ENCODE measurements at regions not wholly inside any gene's neighbourhood (a gene's known extent, or its start where the extent isn't known, plus 50 kb on each side); places are given as distances from the start of the nearest gene placed in this dataset.

DNA sequence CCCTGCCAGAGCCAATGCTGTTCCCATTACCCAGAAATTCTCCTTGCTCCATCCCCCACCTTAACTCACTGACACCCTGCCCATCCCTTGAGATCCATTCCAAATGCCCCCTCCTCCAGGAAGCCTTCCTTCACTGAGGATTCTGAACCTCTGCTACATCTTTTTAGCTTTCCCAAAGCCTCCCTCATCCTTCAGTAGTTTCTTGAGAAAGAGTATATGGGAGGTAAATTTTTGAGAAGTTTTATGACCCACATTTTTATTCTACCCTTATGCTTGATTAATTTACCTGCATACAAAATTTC, 93.1 kb downstream of the INHBB start (continued):
- TF ChIP-seq CREB1 (CRISPR knock-in tag; IDR thresholded peaks at IDR 0.05; ENCODE audit: low read depth) (no peak), ZNF114 (CRISPR knock-in tag; IDR thresholded peaks at IDR 0.05) (no peak), NANOG (IDR thresholded peaks at IDR 0.05; ENCODE audit: borderline replicate concordance) (no peak)
- TF ChIP-seq, protein P1, sequence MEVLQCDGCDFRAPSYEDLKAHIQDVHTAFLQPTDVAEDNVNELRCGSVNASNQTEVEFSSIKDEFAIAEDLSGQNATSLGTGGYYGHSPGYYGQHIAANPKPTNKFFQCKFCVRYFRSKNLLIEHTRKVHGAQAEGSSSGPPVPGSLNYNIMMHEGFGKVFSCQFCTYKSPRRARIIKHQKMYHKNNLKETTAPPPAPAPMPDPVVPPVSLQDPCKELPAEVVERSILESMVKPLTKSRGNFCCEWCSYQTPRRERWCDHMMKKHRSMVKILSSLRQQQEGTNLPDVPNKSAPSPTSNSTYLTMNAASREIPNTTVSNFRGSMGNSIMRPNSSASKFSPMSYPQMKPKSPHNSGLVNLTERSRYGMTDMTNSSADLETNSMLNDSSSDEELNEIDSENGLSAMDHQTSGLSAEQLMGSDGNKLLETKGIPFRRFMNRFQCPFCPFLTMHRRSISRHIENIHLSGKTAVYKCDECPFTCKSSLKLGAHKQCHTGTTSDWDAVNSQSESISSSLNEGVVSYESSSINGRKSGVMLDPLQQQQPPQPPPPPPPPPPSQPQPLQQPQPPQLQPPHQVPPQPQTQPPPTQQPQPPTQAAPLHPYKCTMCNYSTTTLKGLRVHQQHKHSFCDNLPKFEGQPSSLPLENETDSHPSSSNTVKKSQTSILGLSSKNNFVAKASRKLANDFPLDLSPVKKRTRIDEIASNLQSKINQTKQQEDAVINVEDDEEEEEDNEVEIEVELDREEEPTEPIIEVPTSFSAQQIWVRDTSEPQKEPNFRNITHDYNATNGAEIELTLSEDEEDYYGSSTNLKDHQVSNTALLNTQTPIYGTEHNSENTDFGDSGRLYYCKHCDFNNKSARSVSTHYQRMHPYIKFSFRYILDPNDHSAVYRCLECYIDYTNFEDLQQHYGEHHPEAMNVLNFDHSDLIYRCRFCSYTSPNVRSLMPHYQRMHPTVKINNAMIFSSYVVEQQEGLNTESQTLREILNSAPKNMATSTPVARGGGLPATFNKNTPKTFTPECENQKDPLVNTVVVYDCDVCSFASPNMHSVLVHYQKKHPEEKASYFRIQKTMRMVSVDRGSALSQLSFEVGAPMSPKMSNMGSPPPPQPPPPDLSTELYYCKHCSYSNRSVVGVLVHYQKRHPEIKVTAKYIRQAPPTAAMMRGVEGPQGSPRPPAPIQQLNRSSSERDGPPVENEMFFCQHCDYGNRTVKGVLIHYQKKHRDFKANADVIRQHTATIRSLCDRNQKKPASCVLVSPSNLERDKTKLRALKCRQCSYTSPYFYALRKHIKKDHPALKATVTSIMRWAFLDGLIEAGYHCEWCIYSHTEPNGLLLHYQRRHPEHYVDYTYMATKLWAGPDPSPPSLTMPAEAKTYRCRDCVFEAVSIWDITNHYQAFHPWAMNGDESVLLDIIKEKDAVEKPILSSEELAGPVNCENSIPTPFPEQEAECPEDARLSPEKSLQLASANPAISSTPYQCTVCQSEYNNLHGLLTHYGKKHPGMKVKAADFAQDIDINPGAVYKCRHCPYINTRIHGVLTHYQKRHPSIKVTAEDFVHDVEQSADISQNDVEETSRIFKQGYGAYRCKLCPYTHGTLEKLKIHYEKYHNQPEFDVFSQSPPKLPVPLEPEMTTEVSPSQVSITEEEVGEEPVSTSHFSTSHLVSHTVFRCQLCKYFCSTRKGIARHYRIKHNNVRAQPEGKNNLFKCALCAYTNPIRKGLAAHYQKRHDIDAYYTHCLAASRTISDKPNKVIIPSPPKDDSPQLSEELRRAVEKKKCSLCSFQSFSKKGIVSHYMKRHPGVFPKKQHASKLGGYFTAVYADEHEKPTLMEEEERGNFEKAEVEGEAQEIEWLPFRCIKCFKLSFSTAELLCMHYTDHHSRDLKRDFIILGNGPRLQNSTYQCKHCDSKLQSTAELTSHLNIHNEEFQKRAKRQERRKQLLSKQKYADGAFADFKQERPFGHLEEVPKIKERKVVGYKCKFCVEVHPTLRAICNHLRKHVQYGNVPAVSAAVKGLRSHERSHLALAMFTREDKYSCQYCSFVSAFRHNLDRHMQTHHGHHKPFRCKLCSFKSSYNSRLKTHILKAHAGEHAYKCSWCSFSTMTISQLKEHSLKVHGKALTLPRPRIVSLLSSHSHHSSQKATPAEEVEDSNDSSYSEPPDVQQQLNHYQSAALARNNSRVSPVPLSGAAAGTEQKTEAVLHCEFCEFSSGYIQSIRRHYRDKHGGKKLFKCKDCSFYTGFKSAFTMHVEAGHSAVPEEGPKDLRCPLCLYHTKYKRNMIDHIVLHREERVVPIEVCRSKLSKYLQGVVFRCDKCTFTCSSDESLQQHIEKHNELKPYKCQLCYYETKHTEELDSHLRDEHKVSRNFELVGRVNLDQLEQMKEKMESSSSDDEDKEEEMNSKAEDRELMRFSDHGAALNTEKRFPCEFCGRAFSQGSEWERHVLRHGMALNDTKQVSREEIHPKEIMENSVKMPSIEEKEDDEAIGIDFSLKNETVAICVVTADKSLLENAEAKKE (CRISPR knock-in tag; IDR thresholded peaks at IDR 0.05): no peak

DNA sequence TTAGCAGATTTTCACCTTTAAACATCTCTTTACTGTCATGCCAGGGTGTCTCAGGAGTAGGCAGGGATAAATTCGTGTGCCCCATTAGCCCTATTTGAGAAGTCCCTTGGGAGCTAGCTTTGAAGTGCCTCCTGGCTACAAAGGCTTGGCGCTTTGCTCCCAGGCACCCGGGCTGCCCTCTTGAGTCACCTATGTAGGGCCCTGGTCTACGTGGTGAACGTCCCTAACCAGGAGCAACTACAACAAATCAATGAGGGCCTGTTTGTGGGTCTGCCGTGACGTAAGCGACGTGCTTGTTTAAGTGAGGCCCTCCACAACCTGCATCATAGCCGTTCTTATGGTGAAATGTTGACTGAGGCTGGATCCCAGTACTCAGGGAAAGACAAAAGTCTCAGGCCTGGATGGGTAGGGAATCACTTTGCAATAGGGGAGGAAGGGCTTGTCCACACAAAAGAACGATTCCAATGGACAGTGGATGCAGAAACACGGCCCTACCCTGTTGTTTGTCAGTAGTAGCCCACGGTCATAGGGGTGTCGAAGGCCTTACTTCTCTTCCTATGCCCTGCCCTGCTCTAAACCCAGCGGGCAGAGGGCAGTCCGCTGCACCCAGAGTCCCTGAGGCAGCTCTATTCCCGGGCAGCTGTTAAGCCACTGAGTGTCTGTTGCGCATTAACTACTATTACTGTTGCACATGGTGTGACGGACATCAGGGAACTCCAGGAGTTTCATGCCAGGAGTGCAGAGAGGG, 93.9 kb downstream of the INHBB start:
- H4K20me1 ChIP-seq (replicated peaks; ENCODE audit: insufficient read depth): no peaks in the 10 kb centered on the region
- H3K36me3 ChIP-seq (ENCODE audit: insufficient read depth): no peaks in the 10 kb centered on the region
- ATAC-seq: no peak
- Mint-ChIP-seq H3K27ac (no peak overlapping the region), H3K4me1 (peaks cover 28% of the 10 kb centered on the region), H3K36me3 (ENCODE audit: low read depth) (no peaks in the 10 kb centered on the region), H3K4me3 (no peak overlapping the region), H3K27me3 (ENCODE audit: insufficient read depth, low read depth, poor library complexity) (peaks cover 65% of the 10 kb centered on the region), H3K9me3 (no peaks in the 10 kb centered on the region)
- H2AFZ ChIP-seq: no peak overlapping the region
- H3K27me3 ChIP-seq (ENCODE audit: insufficient read depth): peaks cover 52% of the 10 kb centered on the region
- H3K27ac ChIP-seq (ENCODE audit: low read depth): no peak overlapping the region
- H3F3A ChIP-seq (replicated peaks; ENCODE audit: low read depth): peaks cover 6% of the 10 kb centered on the region
- H3K79me2 ChIP-seq (replicated peaks; ENCODE audit: insufficient read depth): no peaks in the 10 kb centered on the region
- DNase-seq (ENCODE audit: low spot score): no peak
- H3K9me2 ChIP-seq (ENCODE audit: insufficient read depth): no peaks in the 10 kb centered on the region
- H3K4me2 ChIP-seq: no peak overlapping the region
- no peak overlapping the region for H3K4me3 ChIP-seq
- H3K4me1 ChIP-seq (ENCODE audit: insufficient read depth): peaks cover 27% of the 10 kb centered on the region
- TF ChIP-seq EZH2phosphoT487 (IDR thresholded peaks at IDR 0.05; ENCODE audit: unreplicated experiment) (no peak), ZNF114 (CRISPR knock-in tag; IDR thresholded peaks at IDR 0.05) (no peak), STAT1 (IDR thresholded peaks at IDR 0.05; ENCODE audit: unreplicated experiment) (no peak), POLR2AphosphoS5 (IDR thresholded peaks at IDR 0.05; ENCODE audit: low read depth) (no peak), EZH2 (IDR thresholded peaks at IDR 0.05; ENCODE audit: low read depth, unreplicated experiment) (no peak), ZNF331 (CRISPR knock-in tag; IDR thresholded peaks at IDR 0.05; ENCODE audit: low read depth) (no peak)
- TF ChIP-seq, protein P2, sequence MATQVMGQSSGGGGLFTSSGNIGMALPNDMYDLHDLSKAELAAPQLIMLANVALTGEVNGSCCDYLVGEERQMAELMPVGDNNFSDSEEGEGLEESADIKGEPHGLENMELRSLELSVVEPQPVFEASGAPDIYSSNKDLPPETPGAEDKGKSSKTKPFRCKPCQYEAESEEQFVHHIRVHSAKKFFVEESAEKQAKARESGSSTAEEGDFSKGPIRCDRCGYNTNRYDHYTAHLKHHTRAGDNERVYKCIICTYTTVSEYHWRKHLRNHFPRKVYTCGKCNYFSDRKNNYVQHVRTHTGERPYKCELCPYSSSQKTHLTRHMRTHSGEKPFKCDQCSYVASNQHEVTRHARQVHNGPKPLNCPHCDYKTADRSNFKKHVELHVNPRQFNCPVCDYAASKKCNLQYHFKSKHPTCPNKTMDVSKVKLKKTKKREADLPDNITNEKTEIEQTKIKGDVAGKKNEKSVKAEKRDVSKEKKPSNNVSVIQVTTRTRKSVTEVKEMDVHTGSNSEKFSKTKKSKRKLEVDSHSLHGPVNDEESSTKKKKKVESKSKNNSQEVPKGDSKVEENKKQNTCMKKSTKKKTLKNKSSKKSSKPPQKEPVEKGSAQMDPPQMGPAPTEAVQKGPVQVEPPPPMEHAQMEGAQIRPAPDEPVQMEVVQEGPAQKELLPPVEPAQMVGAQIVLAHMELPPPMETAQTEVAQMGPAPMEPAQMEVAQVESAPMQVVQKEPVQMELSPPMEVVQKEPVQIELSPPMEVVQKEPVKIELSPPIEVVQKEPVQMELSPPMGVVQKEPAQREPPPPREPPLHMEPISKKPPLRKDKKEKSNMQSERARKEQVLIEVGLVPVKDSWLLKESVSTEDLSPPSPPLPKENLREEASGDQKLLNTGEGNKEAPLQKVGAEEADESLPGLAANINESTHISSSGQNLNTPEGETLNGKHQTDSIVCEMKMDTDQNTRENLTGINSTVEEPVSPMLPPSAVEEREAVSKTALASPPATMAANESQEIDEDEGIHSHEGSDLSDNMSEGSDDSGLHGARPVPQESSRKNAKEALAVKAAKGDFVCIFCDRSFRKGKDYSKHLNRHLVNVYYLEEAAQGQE (IDR thresholded peaks at IDR 0.05; ENCODE audit: unreplicated experiment): no peak
- TF ChIP-seq, protein P3, sequence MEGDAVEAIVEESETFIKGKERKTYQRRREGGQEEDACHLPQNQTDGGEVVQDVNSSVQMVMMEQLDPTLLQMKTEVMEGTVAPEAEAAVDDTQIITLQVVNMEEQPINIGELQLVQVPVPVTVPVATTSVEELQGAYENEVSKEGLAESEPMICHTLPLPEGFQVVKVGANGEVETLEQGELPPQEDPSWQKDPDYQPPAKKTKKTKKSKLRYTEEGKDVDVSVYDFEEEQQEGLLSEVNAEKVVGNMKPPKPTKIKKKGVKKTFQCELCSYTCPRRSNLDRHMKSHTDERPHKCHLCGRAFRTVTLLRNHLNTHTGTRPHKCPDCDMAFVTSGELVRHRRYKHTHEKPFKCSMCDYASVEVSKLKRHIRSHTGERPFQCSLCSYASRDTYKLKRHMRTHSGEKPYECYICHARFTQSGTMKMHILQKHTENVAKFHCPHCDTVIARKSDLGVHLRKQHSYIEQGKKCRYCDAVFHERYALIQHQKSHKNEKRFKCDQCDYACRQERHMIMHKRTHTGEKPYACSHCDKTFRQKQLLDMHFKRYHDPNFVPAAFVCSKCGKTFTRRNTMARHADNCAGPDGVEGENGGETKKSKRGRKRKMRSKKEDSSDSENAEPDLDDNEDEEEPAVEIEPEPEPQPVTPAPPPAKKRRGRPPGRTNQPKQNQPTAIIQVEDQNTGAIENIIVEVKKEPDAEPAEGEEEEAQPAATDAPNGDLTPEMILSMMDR (conservative IDR thresholded peaks at IDR 0.05; ENCODE audit: low read depth in 2 of 2): no peak
